ENCODE measurements at regions not wholly inside any gene's neighbourhood (a gene's known extent, or its start where the extent isn't known, plus 50 kb on each side); places are given as distances from the start of the nearest gene placed in this dataset.

DNA sequence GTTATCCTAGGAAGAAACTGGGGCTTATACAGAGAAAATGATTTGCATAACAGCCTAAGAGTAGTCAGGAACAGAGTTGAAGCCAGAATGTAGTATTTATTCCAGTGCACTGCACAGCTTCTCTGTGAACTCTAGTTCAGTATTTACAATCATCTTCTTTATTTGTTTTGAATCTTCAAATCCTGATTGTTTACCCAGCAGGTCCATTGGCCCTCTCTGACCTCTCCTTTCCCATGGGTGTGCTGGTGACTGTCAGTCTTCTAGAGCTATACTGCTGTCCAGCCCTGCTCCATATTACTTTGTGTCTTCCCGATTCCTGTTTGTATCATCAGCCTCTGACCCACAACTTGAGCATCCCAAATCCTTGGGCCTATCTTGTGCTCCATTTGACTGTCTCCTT, 301.9 kb upstream of the HS3ST1 start:
- no peak for DNase-seq

DNA sequence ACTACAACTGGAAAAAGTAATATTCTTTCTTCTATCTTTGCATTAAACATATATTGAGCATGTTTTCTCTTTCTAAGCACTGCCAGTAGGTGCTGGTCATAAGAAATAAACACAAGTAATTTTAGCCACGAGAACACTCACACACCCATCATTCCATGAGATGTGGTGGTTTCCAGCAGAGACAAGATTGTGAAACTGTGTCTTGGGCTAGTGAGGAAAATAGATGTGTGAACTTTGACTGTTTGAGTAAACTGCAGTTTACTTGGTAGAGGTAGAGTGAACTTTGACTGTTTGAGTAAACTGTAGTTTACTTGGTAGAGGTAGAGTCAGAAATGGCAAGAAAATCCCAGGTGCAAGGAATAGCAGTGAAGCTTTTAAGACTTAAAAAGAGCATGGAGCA, 300.9 kb upstream of the HS3ST1 start:
- DNase-seq = no peak

DNA sequence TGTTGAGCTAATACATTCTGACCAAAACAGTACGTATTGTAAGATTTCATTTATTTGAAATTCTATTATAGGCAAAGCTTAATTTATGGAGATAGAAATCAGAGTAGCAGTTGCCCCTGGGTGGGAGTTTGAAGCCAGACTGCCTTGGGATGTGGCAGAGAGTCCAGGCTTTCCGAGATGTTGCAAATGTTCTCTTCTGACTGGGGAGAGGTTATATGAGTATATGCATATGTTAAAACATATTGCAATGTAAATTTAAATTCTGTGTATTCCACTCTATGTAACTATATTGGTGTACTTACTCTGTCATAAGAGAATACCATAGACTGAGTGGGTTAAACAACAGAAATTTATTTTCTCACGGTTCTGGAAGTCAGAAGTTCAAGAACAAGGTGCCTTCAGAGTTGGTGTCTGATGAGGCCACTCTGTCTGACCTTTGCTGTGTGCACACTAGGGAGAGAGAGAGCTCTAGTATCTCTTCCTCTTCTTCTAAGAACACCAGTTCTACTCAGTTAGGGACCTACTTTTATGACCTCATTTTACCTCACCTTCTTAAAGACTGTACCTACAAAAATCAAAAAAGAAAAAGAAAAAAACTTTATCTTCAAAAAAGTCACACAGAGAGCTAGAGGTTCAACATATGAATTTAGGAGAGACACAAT, 299.3 kb upstream of the HS3ST1 start:
- DNase-seq = no peak

DNA sequence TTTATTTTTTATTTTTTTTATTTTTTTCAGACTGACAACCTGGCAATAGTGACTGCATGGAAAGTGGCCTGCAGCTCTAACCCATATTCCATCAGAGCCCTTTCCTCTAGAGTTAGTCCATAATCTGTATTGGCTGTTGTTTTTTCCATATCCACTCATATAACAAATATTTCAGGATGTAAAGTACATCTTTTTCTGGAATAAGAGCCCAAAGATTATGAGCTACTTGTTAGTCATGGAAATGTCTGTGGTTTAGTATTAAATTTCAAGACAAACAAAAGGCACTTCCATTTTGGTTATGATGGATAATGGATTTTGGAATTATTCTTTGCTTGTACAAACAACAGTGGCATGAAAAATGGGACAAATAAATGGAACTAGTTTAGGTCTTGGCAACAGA, 296.0 kb upstream of the HS3ST1 start:
- no peak for DNase-seq

DNA sequence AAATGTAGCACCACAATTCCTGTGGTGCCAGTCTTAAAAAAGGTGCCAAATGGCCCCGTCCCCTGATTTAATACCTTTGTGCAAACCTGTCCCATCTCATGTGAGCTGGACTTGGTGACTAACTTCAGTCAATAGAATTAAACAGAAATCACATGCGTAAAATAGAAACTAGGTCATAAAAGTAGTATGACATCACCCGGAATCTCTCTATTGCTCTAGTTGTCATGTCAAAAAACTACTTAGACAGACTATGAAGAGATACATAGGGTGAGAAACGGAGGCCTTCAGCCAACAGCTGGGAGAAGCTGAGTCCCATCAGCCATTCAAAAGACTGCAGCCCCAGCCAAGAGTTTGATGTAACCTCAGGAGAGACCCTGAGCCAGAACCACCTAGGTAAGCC, 293.5 kb upstream of the HS3ST1 start:
- no peak for DNase-seq

DNA sequence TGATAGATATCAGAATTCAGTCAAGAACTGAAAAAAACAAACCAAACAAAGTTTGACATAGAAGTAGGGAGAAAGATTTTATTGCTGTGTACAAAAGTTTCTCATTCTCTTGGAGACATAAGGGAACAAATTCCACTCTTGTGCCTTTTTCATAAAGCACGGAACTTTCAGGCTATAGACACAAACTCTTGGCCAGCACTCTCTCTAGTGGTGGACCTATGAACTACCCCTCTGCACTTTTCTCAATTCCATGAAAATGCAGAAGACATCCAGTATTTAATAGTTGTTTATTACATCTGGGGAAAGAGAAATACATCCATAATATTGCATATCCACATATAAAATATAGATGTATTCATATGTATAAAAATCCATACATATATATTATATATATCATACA, 291.6 kb upstream of the HS3ST1 start:
- no peak for DNase-seq

DNA sequence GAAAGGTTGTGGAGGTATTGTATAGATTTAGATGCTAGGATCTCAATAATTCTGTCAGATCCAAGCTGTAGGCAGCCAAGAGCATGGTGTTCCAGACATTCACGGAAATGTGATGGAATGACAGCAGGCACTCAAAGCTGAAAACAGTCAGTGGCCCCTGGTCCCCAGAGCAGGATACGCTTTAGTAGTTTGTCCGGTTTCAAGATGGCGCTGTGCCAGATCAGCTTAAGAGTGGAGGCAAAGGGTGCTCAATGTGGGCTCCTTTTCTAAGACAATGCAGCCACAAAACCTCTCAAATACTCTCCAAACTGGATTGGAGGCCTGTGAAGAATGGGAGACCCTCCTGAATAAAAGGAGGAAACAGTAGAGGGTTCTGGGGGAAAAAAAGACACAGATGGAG, 291.2 kb upstream of the HS3ST1 start:
- no peak for DNase-seq

DNA sequence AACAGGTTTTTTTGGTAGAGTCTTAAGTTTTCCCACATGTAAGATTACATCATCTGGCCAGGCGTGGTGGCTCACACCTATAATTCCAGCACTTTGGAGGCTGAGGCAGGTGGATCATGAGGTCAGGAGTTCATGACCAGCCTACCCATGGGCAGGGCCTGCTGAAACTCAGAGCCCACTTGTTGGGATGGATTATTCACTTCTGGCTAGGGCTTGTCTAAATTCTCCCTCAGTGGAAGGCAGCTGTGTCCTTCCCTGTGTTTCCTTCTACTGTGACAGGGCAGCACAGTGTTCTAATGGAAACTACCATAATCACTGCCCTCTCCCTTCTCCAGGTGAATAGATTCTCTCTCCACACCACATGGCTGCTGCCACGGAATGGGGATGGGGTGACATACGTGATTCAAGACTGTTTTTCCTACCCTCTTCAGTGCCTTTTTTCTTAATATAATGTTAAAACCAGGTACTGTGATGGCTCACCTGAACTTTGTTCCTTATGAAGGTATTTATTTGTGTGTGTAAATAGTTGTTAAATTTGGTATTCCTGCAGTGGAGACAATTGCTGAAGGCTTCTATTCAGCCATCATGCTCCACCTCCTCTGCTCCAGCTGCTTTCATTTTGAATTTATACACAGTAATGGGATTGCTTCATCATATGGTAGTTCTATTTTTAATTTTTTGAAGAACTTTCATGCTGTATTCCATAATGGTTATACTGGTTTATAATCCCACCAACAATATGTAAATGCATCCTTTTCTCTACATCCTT, 287.2 kb upstream of the HS3ST1 start:
- no peak for DNase-seq

DNA sequence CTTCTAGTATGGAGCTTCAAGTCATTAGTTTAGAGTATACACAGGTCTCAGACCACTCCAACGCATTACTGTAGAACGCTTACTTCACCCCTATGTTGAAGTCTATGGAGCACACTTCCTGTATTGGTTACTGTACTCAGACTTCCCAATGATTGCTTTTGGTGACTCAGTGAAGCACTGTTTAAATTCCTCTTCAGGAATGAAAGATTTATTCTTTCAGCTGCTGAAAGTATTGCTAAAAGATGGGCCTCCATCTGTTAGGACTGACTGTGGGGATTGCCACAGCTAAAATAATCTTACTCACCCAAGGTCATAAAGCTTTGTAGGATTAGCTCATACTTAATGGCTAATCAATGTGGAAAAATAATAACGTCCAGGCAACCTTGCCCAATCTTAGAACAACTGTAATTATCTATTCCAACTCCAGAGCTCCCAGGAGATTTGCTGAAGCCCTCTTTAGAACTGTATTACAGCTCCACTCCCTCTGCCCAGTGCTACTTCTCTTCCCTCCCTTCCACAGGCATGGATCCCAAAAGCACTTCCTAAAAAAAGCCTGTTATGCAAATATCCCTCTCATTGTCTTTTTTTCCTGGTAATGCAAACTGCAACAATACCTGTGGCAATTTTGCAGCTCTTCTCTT, 281.9 kb upstream of the HS3ST1 start:
- no peak for DNase-seq

DNA sequence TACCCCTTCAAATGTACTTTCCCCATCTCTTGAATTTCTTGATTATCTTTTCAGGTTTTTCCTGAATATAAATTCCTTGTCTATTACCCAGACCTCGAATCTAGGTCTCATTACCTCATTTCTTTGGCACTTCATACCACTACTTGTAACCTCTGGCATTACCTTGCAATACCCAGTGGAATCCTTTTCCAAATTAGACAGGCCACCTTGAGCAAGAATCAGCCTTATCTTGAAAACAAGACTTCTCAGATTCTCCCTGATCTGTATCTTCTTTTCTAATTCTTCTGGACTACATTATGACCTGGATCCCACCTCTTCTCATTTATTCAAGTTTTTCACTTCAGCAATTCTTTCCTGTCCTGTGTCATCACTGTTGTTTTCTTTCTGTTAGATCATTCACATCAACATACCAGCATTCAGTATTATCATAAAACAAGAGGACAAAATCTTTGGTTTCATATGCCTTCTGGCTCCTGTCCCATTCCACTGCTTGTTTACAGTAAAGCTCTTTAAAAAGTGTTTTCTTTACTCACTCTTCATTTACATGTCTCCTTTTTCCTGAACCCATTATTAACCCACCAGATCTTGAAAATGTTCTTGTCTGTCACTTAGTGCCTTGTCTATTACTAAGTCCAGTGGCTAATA, 275.6 kb upstream of the HS3ST1 start:
- no peak for DNase-seq

DNA sequence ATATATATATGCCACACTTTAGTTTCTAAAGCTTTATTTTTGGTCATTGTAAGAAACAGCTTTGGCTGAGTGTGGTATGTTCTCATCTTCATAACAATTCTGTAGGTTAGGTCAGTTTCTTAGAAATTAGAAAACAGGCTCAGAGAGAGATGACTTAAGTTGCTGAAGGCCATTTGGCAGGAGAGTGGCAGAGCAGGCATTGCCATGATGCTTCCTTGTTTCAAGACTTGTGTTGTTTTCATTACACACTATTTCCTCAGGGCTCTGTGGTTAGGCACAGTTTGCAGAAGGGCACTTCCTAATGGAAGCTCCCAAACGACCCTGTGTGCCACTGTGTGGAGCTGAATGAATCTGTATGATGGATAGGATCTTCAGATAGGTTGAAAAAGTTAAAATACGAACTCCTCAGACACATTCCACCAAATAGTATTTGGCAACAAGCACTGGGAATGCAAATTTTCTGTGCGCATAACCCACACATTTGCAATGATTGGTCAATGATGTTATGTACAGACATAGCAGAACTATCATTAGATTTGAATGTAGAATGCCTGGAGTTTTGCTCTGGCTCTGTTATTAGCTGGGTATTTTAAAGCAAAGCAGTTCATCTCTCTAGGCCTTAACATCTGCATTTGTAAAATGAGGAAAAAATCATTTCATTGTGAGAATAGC, 274.3 kb upstream of the HS3ST1 start:
- no peak for DNase-seq

DNA sequence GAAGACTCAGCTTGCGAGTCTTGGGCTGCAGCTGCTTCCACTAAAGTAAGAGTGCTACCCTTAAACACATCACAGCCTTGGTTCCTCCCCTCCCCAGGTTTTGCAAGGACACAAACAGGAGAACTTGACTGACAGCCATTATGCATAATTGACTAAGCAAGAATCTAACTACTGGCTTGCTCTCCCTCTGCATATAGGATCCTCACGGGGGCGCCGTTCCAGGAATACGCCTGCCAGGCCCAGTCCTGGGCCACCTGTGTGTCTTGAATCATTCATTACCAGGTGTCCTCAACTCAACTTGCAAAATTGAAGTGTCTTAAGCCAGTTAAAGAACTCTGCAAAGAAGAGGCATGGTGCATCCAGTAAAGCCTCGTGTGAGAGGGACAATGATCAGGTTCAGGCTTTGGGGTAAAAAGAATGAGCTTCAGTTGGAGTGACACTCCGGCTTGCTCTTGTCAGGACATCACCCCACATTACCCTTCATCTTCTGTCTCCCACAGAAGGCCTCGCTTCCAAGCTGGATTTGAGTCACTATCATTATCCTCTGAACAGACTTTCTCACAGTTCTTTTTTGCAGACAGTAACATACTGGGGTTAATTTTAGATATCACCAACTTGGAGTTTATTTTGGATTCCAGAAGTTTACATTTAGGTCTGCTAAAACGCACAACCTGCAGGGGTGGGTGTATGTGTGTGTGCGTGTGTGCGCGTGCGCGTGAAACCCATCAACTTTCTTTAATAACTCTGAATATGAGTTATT, 273.5 kb upstream of the HS3ST1 start:
- no peak for DNase-seq

DNA sequence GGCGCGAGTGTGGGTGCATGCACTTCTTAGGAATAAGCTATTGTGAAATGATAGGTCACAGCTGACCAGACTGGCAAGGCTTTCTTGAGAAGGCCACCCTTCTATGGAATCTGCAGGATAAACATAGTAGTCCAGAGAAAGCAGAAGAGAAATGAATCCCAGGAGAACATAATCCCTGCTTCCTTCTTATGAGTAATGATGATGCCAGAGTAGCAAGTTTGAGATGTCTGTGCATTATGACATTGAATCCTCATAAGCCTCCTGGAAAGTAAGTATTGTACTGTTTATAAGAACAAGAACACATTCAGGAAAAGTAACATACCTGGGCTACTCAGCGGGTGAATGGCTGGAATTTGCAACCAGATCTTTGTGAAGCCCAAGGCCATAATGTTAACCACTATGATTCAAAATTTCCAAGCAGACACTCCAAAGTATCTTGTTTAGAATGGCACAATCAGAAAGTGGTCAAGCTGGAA, 272.1 kb upstream of the HS3ST1 start:
- no peak for DNase-seq

DNA sequence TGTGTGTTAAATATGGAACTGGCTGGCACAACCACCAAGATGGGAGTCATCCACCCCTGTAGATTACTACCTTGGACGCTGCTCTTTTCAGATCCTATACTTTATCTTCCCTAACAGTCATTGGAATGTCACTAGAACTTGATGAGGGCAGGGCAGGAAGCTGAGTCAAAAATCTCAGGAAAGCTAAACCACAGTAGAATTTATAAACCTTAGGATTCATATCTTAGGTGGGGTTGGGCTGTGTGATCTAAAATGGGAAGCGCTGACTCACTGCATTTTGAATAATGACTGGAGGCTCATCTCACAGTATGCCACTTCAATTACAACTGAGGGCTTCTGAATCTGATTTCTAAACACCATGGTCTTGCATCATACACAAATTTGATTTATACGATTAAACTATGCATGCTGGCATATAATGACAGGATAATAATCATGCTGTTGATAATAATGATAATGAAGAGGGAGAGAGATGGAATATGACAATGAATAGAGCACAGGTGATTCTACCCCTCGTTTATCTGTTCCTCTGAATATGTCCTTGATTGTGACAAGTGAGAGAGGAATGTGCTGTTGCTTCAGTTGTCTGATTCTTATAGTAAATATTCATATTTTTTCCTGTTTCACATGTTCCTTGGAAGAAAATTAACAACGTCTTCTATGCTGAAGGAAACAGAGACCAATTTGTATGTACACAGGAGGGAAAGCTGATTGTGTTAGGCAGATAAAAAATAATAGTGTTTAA, 270.3 kb upstream of the HS3ST1 start:
- no peak for DNase-seq

DNA sequence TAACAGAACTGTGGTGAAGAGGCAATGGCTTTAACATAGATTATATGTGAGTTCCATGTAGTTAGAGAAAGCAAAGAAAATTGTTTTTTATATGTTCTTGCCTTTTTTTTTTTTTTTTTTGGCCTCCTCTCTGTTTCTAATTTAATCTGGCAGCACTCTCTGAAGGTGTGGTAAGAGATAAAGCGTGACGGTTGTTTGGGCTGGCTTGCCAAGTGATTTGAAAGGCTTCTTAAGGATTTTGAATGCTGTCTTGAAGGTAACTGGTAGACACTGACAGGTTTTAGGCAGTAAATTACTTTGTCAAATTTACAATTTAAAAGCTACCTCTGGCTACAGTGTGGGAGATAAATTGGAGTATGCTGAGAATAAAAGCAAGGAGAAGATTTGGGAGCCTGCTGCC, 269.3 kb upstream of the HS3ST1 start:
- DNase-seq = no peak

DNA sequence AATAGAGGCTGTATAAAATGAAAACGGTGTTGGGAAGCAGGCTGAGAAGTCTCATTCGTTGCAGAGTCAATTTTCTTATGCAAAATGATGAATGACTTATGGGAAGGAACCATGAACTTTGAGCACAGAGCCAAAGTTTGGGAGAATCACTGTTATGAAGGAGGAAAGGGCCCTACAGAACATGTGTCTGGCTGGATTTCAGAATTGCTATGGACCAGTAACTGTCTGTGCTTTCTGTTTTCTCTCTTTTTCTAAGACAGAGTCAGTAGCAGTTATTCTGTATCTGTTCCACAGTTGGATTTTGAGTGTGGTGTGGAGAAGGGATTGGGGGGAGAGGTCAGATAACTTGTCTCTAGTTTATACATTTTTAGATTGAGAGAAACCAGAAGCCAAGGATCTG, 265.0 kb upstream of the HS3ST1 start:
- DNase-seq = no peak

DNA sequence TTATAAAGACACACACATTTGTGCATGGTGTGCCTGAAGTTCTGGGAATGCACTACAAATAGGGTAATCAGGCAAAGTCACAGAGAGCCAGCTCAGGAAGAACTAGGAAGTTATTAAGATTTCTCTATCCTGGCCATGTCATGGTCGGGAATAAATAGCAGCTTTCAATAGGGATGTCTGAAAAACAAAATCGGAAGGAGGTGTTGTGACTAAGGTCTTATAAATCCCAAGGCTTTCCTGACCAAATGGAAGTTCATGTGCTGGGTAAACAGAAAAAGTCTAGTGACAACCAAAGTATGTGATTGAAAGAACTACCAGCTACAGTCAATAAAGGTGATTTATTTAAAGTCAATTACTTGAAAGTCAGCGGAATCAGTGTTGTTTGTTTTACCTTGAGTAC, 262.5 kb upstream of the HS3ST1 start:
- DNase-seq = no peak

DNA sequence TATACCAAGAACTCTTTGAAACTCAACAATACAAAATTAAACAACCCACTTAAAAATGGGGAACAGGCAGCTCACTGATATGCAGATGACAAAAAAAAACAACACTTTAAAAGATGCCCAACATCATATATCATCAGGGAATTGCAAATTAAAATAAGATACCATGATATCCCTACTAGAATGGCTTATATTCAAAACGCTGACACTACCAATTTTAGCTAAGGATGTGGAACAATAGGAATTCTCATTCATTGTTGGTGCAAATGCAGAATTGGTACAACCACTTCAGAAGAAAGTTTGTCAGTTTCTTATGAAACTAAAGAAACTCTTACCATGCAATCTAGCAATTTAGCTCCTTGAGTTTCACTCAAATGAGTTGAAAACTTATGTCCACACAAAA, 259.0 kb upstream of the HS3ST1 start:
- DNase-seq = no peak

DNA sequence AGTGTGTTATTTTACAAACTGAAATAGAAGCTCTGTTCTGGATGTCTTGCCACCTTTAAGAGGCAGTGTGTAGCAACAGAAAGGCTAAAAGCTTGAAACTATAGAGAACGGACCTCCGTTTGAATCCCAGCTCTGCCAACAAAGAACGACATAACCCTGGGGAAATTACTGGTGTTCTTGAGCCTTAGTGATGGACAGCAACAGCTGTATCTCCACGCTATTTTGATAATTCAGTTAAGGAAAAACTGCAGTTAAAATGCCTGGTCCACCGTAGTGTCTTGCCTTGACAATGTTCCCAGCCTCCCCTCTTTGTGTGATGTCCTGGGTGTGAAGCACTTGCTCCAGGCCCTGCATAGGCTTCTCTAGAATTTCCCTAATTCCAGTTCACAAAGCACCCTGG, 256.8 kb upstream of the HS3ST1 start:
- DNase-seq = no peak

DNA sequence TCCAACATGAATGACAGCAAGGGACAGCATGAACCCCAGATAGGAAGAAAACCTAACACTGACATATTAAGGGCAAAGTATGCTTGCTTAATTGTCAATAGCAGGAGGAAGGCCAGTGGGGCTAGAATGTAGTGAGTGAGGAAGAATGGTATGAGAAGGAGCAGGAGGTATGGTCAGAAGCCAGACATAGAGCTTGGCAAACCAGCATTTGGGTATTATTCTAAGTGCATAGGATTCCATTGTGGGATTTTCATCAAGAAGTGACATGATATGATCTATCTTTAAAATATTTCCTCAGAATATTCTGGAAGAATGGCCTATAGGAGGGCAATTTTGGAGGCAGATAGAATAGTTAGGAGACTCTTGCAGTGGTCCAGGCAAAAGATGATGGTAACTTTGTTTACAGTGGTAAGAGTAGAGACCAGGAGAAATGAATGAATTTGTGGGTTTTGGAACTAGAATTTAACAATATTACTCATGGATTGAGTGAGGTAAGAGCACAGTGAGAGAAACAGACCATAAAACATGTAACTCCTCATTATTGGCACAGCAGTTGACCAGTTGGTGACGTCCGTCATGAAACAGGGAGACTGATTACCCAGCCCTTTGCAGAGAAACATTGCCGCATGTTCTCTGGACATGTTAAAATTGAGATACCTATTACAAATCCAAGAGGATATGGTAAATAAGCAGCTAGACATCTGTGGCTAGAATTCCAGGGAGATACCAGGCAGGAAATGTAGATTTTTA, 246.5 kb upstream of the HS3ST1 start:
- no peak for DNase-seq

DNA sequence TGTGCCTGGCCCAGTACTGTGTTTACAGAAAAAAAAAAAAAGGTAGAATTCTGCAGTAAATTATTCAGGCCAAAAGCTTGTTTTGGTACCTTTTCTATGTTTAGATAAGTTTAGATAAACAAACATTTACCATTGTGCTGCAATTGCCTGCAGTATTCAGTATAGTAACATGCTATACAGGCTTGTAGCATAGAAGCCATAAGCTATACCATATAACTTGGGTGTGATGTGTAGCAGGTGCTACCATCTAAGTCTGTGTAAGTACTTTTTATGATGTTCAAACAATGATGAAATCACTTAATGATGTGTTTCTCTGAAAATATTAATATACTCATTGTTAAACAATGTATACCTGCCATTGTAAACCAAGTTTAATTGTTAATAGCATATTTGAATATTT, 241.6 kb upstream of the HS3ST1 start:
- DNase-seq = no peak
